Choroid plexus epithelial cell (primary cell): ENCODE measurements at regions not wholly inside any gene's neighbourhood (a gene's known extent, or its start where the extent isn't known, plus 50 kb on each side); places are given as distances from the start of the nearest gene placed in this dataset.

Experiments
- DNase-seq: peaks from one replicate; pipeline ENCODE4 v3.0.0-alpha.2; 2010; ENCODE audit warnings: low read depth
- H3K4me3 ChIP-seq: 2 replicates; pipeline ENCODE4 v1.5.1; 2011; ENCODE audit warnings: low read depth, mild to moderate bottlenecking, control low read depth, low read length, moderate library complexity
- TF ChIP-seq, protein P1 (sequence below): conservative IDR thresholded peaks from 2 replicates; pipeline ENCODE4 v1.5.1; 2011; ENCODE audit warnings: low read depth, mild to moderate bottlenecking, control low read depth, inconsistent platforms, low read length, moderate library complexity

DNA sequence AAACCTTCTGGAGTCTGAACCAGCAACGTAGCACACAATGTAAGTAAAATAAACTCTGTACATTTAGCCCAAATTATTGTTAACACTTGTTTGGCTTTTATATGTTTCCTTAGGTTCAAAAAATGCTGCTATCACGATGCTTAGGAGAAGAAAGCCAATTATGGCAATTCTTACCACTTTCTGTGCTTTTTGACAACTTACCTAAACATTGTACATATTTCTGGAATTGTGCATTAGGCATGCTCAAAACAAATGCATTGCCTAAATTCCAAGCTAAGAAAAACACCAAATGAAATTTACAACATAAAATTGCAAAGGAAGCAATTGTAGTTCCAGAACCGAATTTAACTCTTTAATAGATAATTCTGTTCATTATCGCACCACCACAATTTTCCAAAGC, 585.6 kb upstream of the DSEL start:
- no peak for DNase-seq
- no peak overlapping the region for H3K4me3 ChIP-seq

DNA sequence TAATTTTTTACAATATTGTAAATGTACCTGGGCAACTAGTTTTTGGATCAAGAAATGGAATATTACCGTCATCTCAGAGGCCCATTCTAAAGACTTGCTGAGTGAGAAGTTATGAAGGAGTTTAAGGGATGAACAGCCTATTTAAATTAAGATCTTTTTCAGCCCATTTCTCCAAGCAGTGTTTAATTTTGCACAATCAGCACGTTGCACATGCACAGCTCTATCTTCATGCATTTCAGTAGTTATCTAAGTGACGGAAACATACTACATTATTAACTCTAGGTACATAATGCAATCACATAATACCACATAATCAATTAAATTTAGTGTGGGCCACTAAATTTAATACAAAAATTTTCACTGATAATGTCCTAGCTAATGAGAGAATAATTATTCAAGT, 582.1 kb upstream of the DSEL start:
- TF ChIP-seq, protein P1, sequence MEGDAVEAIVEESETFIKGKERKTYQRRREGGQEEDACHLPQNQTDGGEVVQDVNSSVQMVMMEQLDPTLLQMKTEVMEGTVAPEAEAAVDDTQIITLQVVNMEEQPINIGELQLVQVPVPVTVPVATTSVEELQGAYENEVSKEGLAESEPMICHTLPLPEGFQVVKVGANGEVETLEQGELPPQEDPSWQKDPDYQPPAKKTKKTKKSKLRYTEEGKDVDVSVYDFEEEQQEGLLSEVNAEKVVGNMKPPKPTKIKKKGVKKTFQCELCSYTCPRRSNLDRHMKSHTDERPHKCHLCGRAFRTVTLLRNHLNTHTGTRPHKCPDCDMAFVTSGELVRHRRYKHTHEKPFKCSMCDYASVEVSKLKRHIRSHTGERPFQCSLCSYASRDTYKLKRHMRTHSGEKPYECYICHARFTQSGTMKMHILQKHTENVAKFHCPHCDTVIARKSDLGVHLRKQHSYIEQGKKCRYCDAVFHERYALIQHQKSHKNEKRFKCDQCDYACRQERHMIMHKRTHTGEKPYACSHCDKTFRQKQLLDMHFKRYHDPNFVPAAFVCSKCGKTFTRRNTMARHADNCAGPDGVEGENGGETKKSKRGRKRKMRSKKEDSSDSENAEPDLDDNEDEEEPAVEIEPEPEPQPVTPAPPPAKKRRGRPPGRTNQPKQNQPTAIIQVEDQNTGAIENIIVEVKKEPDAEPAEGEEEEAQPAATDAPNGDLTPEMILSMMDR: no peak
- no peak overlapping the region for H3K4me3 ChIP-seq
- DNase-seq: no peak

More for the DNA sequence above, 585.6 kb upstream of the DSEL start:
- TF ChIP-seq, protein P1: no peak

DNA sequence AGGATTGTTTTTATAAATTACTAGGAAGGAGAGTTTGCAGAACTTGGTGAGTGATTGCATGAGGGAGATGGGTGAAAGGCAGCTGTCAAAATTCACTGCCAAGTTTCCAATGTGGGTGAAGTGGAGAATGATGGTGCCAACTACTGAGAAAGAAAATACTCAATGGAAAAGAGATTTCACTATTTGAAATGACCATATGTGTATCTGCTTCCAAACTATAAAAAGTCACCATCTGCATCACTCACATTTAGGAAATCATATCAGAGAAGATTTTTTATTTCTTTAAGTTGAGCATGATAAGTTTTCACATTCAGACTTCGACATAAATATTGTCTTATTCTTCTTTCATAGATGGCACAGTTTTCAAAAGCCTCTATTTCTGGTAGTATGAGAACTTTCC, 570.0 kb upstream of the DSEL start:
- no peak overlapping the region for H3K4me3 ChIP-seq
- TF ChIP-seq, protein P1: no peak
- no peak for DNase-seq

DNA sequence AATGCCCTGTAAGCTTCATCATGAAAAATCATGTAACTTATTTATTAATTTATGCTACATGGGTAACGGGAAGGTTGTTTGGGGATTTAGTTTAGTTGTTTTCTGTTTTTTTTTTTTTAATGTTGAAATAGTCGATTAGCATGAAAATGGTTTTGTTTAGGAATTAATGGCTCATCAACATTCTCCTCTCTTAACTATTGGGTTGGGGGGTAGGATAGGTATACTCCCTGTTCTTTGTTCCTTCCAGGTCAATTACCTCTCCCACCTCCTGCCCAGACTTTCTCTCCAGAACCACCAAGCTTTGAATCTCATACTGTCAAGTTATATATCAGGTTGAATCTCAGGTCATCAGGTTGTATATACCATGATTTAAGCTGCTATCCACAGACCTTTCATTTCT, 568.7 kb upstream of the DSEL start:
- H3K4me3 ChIP-seq: no peak overlapping the region
- no peak for DNase-seq
- TF ChIP-seq, protein P1: no peak

DNA sequence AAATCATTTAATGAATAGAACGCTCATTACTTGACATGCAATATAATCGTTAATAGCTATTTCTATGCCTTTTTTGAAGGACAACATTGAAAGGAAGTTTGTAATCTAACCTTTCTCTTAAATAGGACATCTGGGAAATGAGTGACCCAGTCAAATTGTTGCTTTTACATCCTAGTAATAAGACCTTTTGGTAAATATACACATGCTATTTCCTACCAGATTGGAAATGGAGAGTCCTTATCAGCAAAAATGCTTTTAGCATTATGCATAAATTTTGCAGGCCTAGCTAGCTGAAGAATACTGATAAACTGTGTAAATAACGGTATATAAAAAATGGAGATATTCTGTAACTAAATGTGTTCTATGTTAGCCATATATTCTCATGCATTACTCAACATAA, 567.3 kb upstream of the DSEL start:
- TF ChIP-seq, protein P1: no peak
- DNase-seq: peak; percentile 48
- no peak overlapping the region for H3K4me3 ChIP-seq

DNA sequence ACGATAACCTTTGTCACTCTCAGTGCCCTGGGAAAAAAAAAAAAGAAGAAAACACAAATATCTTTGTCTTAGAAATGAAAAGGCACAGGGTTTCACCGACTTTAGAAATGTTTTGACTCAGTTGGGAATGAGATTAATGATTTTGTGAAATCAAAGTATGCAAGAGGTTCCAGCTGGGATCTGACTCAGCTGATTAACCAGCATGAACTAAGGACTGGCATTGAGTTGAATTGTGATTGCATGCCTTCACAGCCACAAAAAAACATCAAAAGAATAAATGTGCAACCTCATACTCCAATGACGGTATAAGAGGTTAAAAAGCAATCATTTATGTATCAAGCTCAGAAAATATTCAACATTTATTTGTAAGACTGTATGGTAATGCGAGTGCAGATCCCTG, 566.6 kb upstream of the DSEL start:
- no peak overlapping the region for H3K4me3 ChIP-seq
- TF ChIP-seq, protein P1: no peak
- peak; percentile 81 for DNase-seq

DNA sequence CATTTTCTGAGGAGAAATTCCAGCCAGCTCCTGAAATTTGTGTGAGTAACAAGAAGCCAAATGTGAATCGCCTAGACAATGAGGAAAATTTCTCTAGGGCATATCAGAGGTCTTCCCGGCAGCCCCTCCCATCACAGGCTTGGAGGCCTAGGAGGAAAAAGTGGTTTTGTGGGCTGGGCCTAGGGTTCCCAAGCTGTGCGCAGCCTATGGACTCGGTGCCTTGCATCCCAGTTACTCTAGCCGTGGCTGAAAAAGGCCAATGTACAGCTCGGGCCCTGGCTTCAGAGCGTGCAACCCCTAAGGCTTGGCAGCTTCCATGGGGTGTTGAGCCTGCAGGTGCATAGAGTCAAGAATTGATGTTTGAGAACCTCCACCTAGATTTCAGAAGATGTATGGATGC, 556.2 kb upstream of the DSEL start:
- TF ChIP-seq, protein P1: no peak
- DNase-seq: no peak
- H3K4me3 ChIP-seq: no peak overlapping the region
